ENCODE measurements at regions not wholly inside any gene's neighbourhood (a gene's known extent, or its start where the extent isn't known, plus 50 kb on each side); places are given as distances from the start of the nearest gene placed in this dataset.
"Not testable (repeated sequence)": the region's sequence is repeated elsewhere in the genome, so short reads cannot be mapped to it uniquely, and the experiment has no call there.

- DNase-seq, result no peak
These were observed 949.7 kb upstream of the TMPRSS15 start for GRCh38 chr21:19353256-19353655.

GRCh38 chr21:19368944-19369343 is 965.4 kb upstream of the TMPRSS15 start:
- no peak for DNase-seq

- no peak for DNase-seq
These were observed 988.8 kb upstream of the TMPRSS15 start for GRCh38 chr21:19392390-19392789.

GRCh38 chr21:19400223-19400770 is 996.7 kb upstream of the TMPRSS15 start:
- no peak for DNase-seq

GRCh38 chr21:19402870-19403269 is 999.3 kb upstream of the TMPRSS15 start:
- no peak for DNase-seq

- no peak for DNase-seq
These were observed 1001.7 kb upstream of the TMPRSS15 start for GRCh38 chr21:19405326-19405725.

- DNase-seq, result no peak
These were observed 1017.0 kb upstream of the TMPRSS15 start for GRCh38 chr21:19420565-19420964.

GRCh38 chr21:19433623-19434022 is 1030.0 kb upstream of the TMPRSS15 start:
- DNase-seq, result no peak

GRCh38 chr21:19440792-19441655 is 1037.4 kb upstream of the TMPRSS15 start:
- DNase-seq, result no peak

- no peak for DNase-seq
These were observed 1054.7 kb upstream of the TMPRSS15 start for GRCh38 chr21:19458295-19458694.

GRCh38 chr21:19461481-19462205 is 1058.1 kb upstream of the TMPRSS15 start:
- no peak for DNase-seq

GRCh38 chr21:19463966-19464365 is 1060.4 kb upstream of the TMPRSS15 start:
- DNase-seq, result no peak

GRCh38 chr21:19468991-19469715 is 1065.6 kb upstream of the TMPRSS15 start:
- no peak for DNase-seq

- DNase-seq, result no peak
These were observed 1071.9 kb upstream of the TMPRSS15 start for GRCh38 chr21:19475525-19475924.

GRCh38 chr21:19489930-19490329 is 1086.3 kb upstream of the TMPRSS15 start:
- no peak for DNase-seq

GRCh38 chr21:19490481-19490880 is 1086.9 kb upstream of the TMPRSS15 start:
- no peak for DNase-seq

- not testable (repeated sequence) for DNase-seq
These were observed 1090.1 kb upstream of the TMPRSS15 start for GRCh38 chr21:19493437-19494241.

- no peak for DNase-seq
These were observed 1097.5 kb upstream of the TMPRSS15 start for GRCh38 chr21:19501115-19501514.

GRCh38 chr21:19507682-19508260 is 1104.2 kb upstream of the TMPRSS15 start:
- DNase-seq, result no peak

GRCh38 chr21:19508442-19508841 is 1104.9 kb upstream of the TMPRSS15 start:
- no peak for DNase-seq

- no peak for DNase-seq
These were observed 1105.3 kb upstream of the TMPRSS15 start for GRCh38 chr21:19508844-19509243.

Measured in right lung (tissue), 2 donors.